Embryonic facial prominence (tissue), 1 donor: ENCODE measurements at regions not wholly inside any gene's neighbourhood (a gene's known extent, or its start where the extent isn't known, plus 50 kb on each side); places are given as distances from the start of the nearest gene placed in this dataset.
"Not testable (repeated sequence)": the region's sequence is repeated elsewhere in the genome, so short reads cannot be mapped to it uniquely, and the experiment has no call there.

Experiments used
- DNase-seq: peaks from one replicate; pipeline ENCODE4 v3.0.0-alpha.2; 2016; ENCODE audit errors: extremely low spot score

- DNase-seq: no peak
Observed at GRCh38 chr6:90681863-90682262, 95.0 kb upstream of the MAP3K7 start.

- DNase-seq: no peak
Observed at GRCh38 chr6:90678049-90678779, 91.3 kb upstream of the MAP3K7 start.

GRCh38 chr6:90677440-90677839 lies 90.6 kb upstream of the MAP3K7 start:
- no peak for DNase-seq

- DNase-seq: no peak
Observed at GRCh38 chr6:90676516-90677300, 89.8 kb upstream of the MAP3K7 start.

- DNase-seq: not testable (repeated sequence)
Observed at GRCh38 chr6:90675107-90675506, 88.2 kb upstream of the MAP3K7 start.

GRCh38 chr6:90674077-90674476 lies 87.2 kb upstream of the MAP3K7 start:
- DNase-seq: not testable (repeated sequence)

- DNase-seq: no peak
Observed at GRCh38 chr6:90669846-90670245, 83.0 kb upstream of the MAP3K7 start.

GRCh38 chr6:90669420-90669819 lies 82.5 kb upstream of the MAP3K7 start:
- DNase-seq: no peak

GRCh38 chr6:90668141-90668540 lies 81.3 kb upstream of the MAP3K7 start:
- DNase-seq: no peak

GRCh38 chr6:90663873-90664272 lies 77.0 kb upstream of the MAP3K7 start:
- no peak for DNase-seq

GRCh38 chr6:90663106-90663505 lies 76.2 kb upstream of the MAP3K7 start:
- no peak for DNase-seq

GRCh38 chr6:90660931-90661330 lies 74.1 kb upstream of the MAP3K7 start:
- DNase-seq: no peak

- DNase-seq: no peak
Observed at GRCh38 chr6:90658497-90658896, 71.6 kb upstream of the MAP3K7 start.

GRCh38 chr6:90656325-90656724 lies 69.5 kb upstream of the MAP3K7 start:
- DNase-seq: no peak

- no peak for DNase-seq
Observed at GRCh38 chr6:90654806-90655205, 67.9 kb upstream of the MAP3K7 start.

- DNase-seq: no peak
Observed at GRCh38 chr6:90654166-90654565, 67.3 kb upstream of the MAP3K7 start.

- DNase-seq: no peak
Observed at GRCh38 chr6:90653750-90654149, 66.9 kb upstream of the MAP3K7 start.

GRCh38 chr6:90650041-90650940 lies 63.4 kb upstream of the MAP3K7 start:
- DNase-seq: no peak

- no peak for DNase-seq
Observed at GRCh38 chr6:90648873-90649272, 62.0 kb upstream of the MAP3K7 start.

- DNase-seq: no peak
Observed at GRCh38 chr6:90646940-90647339, 60.1 kb upstream of the MAP3K7 start.

- no peak for DNase-seq
Observed at GRCh38 chr6:90645634-90646033, 58.8 kb upstream of the MAP3K7 start.

GRCh38 chr6:90644492-90644891 lies 57.6 kb upstream of the MAP3K7 start:
- DNase-seq: no peak
